GM23248 (cell line): ENCODE measurements at regions not wholly inside any gene's neighbourhood (a gene's known extent, or its start where the extent isn't known, plus 50 kb on each side); places are given as distances from the start of the nearest gene placed in this dataset.
"Not testable (repeated sequence)": the region's sequence is repeated elsewhere in the genome, so short reads cannot be mapped to it uniquely, and the experiment has no call there.

ENCODE experiments used
- DNase-seq: peaks from one replicate; pipeline ENCODE4 v3.0.0-alpha.2; 2015
- H2AFZ ChIP-seq: fragments of 200-600 bp; sonication (generic); 2 replicates; pipeline ENCODE4 v1.6.1; 2016; ENCODE audit warnings: antibody characterized with exemption
- H3F3A ChIP-seq: fragments of 200-600 bp; sonication (generic); 2 replicates; pipeline ENCODE4 v1.6.1; 2016; ENCODE audit warnings: mild to moderate bottlenecking, antibody characterized with exemption, mixed run types; ENCODE audit not compliant: insufficient read depth
- H3K27ac ChIP-seq: fragments of 200-600 bp; sonication (generic); 2 replicates; pipeline ENCODE4 v1.5.1; 2016; ENCODE audit warnings: mild to moderate bottlenecking
- H3K27me3 ChIP-seq: fragments of 200-600 bp; sonication (generic); replicated peaks from 2 replicates; pipeline ENCODE4 v1.6.1; 2016; ENCODE audit warnings: mild to moderate bottlenecking; ENCODE audit not compliant: insufficient read depth
- H3K36me3 ChIP-seq: fragments of 200-600 bp; sonication (generic); 2 replicates; pipeline ENCODE4 v1.6.1; 2016; ENCODE audit warnings: low read depth, mild to moderate bottlenecking
- H3K4me1 ChIP-seq: fragments of 200-600 bp; sonication (generic); 2 replicates; pipeline ENCODE4 v1.6.1; 2016; ENCODE audit warnings: mild to moderate bottlenecking; ENCODE audit not compliant: insufficient read depth
- H3K4me2 ChIP-seq: fragments of 200-600 bp; sonication (generic); one replicate; pipeline ENCODE4 v1.6.1; 2016; ENCODE audit warnings: mild to moderate bottlenecking; ENCODE audit not compliant: unreplicated experiment
- H3K4me3 ChIP-seq: fragments of 200-600 bp; sonication (generic); 2 replicates; pipeline ENCODE4 v1.5.1; 2016; ENCODE audit warnings: mild to moderate bottlenecking
- H3K79me2 ChIP-seq: fragments of 200-600 bp; sonication (generic); 2 replicates; pipeline ENCODE4 v1.6.1; 2016; ENCODE audit warnings: mild to moderate bottlenecking; ENCODE audit not compliant: insufficient read depth
- H3K9ac ChIP-seq: fragments of 200-600 bp; sonication (generic); 2 replicates; pipeline ENCODE4 v1.6.1; 2016; ENCODE audit warnings: mild to moderate bottlenecking
- H3K9me2 ChIP-seq: fragments of 200-600 bp; sonication (generic); 2 replicates; pipeline ENCODE4 v1.6.1; 2016; ENCODE audit warnings: mixed run types, mild to moderate bottlenecking, moderate library complexity; ENCODE audit not compliant: insufficient read depth
- H3K9me3 ChIP-seq: fragments of 200-600 bp; sonication (generic); one replicate; pipeline ENCODE4 v1.6.1; 2017; ENCODE audit warnings: low read depth
- H4K20me1 ChIP-seq: fragments of 200-600 bp; sonication (generic); 2 replicates; pipeline ENCODE4 v1.6.0; 2016; ENCODE audit not compliant: insufficient read depth
- EZH2 ChIP-seq: fragments of 200-600 bp; sonication (generic); IDR thresholded peaks from 2 replicates; pipeline ENCODE4 v1.6.1; 2018; ENCODE audit warnings: antibody characterized with exemption, mild to moderate bottlenecking; ENCODE audit not compliant: insufficient read depth, poor library complexity, severe bottlenecking
- EZH2phosphoT487 ChIP-seq: fragments of 200-600 bp; sonication (generic); IDR thresholded peaks from 2 replicates; pipeline ENCODE4 v1.6.1; 2018; ENCODE audit warnings: antibody characterized with exemption, moderate library complexity, mild to moderate bottlenecking, low read depth; ENCODE audit not compliant: insufficient read depth
- WGBS, 2 experiments: methylation state at CpG; one replicate each; pipeline ENCODE4 v1.1.6; 2015 to 2017; ENCODE audit warnings: low lambda C conversion rate in 2 of 2, low coverage in 1 of 2; ENCODE audit errors: missing lambda C conversion rate in 2 of 2; 5-methylcytosine and 5-hydroxymethylcytosine counted together
- in situ Hi-C: fragments of 300-500 bp; cut with MboI; formaldehyde crosslinking; loops from 2 replicates; pipeline ENCODE4 v1.15.0; 2020

GRCh38 chr17:12195418-12195817 is 174.7 kb downstream of the MAP2K4 start:
- Histone ChIP-seq H3K27ac (no peak overlapping the region), H2AFZ (no peak overlapping the region)
- in situ Hi-C loops = no loop called here

GRCh38 chr17:12201294-12201880 is 180.7 kb downstream of the MAP2K4 start:
- H3F3A ChIP-seq = no peaks in the 10 kb centered on the region
- 10 to 11% methylated on average over 4 of the region's 4 CpGs for WGBS, 2 experiments
- no peaks in the 10 kb centered on the region for H3K9me3 ChIP-seq
- TF ChIP-seq EZH2 = no peak
- TF ChIP-seq EZH2phosphoT487 = no peak
- H3K4me1 ChIP-seq = no peaks in the 10 kb centered on the region
- H3K27me3 ChIP-seq = no peaks in the 10 kb centered on the region
- DNase-seq = no peak
- H3K9ac ChIP-seq = no peak overlapping the region
- H3K79me2 ChIP-seq = no peaks in the 10 kb centered on the region
- no peak overlapping the region for H2AFZ ChIP-seq
- no peak overlapping the region for H3K27ac ChIP-seq
- in situ Hi-C loops = no loop called here
- no peaks in the 10 kb centered on the region for H3K36me3 ChIP-seq
- H4K20me1 ChIP-seq = no peaks in the 10 kb centered on the region
- H3K4me3 ChIP-seq = no peak overlapping the region
- H3K4me2 ChIP-seq = no peak overlapping the region
- H3K9me2 ChIP-seq = no peaks in the 10 kb centered on the region

More at GRCh38 chr17:12195418-12195817, 174.7 kb downstream of the MAP2K4 start:
- H3K36me3 ChIP-seq = no peaks in the 10 kb centered on the region
- H3K4me2 ChIP-seq = no peak overlapping the region
- no peaks in the 10 kb centered on the region for H3K9me3 ChIP-seq
- H3K9ac ChIP-seq = no peak overlapping the region
- H4K20me1 ChIP-seq = no peaks in the 10 kb centered on the region
- no peaks in the 10 kb centered on the region for H3K4me1 ChIP-seq
- H3F3A ChIP-seq = no peaks in the 10 kb centered on the region
- no peaks in the 10 kb centered on the region for H3K27me3 ChIP-seq
- no peak for TF ChIP-seq EZH2phosphoT487
- TF ChIP-seq EZH2 = no peak
- DNase-seq = no peak
- no peaks in the 10 kb centered on the region for H3K9me2 ChIP-seq
- no peak overlapping the region for H3K4me3 ChIP-seq
- WGBS, 2 experiments = 45 to 47% methylated on average over 4 of the region's 4 CpGs
- no peaks in the 10 kb centered on the region for H3K79me2 ChIP-seq

GRCh38 chr17:12209632-12210191 is 189.0 kb downstream of the MAP2K4 start:
- no peak for TF ChIP-seq EZH2
- no peaks in the 10 kb centered on the region for H3K27me3 ChIP-seq

GRCh38 chr17:12220714-12221439 is 200.2 kb downstream of the MAP2K4 start:
- 80 to 85% methylated on average over 14 to 59 of the region's 59 CpGs for WGBS, 2 experiments
- H3K27me3 ChIP-seq, H4K20me1 ChIP-seq, H3K4me1 ChIP-seq, H3K9me2 ChIP-seq, H3K27ac ChIP-seq, H3K4me3 ChIP-seq, DNase-seq, H3K36me3 ChIP-seq, H3K9ac ChIP-seq, in situ Hi-C loops, H2AFZ ChIP-seq, H3K9me3 ChIP-seq, H3K79me2 ChIP-seq, H3F3A ChIP-seq, H3K4me2 ChIP-seq: not testable (repeated sequence)

More at GRCh38 chr17:12209632-12210191, 189.0 kb downstream of the MAP2K4 start:
- Histone ChIP-seq H3F3A (no peaks in the 10 kb centered on the region), H4K20me1 (no peaks in the 10 kb centered on the region), H3K4me2 (no peak overlapping the region), H2AFZ (no peak overlapping the region), H3K79me2 (no peaks in the 10 kb centered on the region), H3K4me1 (no peaks in the 10 kb centered on the region), H3K36me3 (no peaks in the 10 kb centered on the region), H3K9ac (no peak overlapping the region), H3K9me2 (no peaks in the 10 kb centered on the region), H3K27ac (no peak overlapping the region), H3K9me3 (no peaks in the 10 kb centered on the region), H3K4me3 (no peak overlapping the region)
- WGBS, 2 experiments = 8 to 12% methylated on average over 2 of the region's 2 CpGs
- in situ Hi-C loops = no loop called here
- DNase-seq = no peak
